ENCODE measurements at regions not wholly inside any gene's neighbourhood (a gene's known extent, or its start where the extent isn't known, plus 50 kb on each side); places are given as distances from the start of the nearest gene placed in this dataset.

GRCh38 chr3:127033171-127033570 lies 50.3 kb downstream of the PLXNA1 start:
- no peak for TF ChIP-seq CTCF (IDR thresholded peaks at IDR 0.05; ENCODE audit: borderline replicate concordance)
- Histone ChIP-seq H3K27ac (replicated peaks) (no peak overlapping the region), H3K4me1 (no peaks in the 10 kb centered on the region), H3K27me3 (ENCODE audit: low read depth) (no peaks in the 10 kb centered on the region), H3K9me3 (replicated peaks) (no peaks in the 10 kb centered on the region), H3K4me3 (no peak overlapping the region), H3K36me3 (peaks cover 47% of the 10 kb centered on the region)
- intact Hi-C loops (cut with micrococcal nuclease): no loop called here
- DNase-seq: no peak

GRCh38 chr3:127033786-127034185 lies 50.9 kb downstream of the PLXNA1 start:
- no peak for DNase-seq
- Histone ChIP-seq H3K27me3 (ENCODE audit: low read depth) (no peaks in the 10 kb centered on the region), H3K9me3 (replicated peaks) (no peaks in the 10 kb centered on the region), H3K4me3 (no peak overlapping the region), H3K36me3 (peaks cover 43% of the 10 kb centered on the region), H3K4me1 (no peaks in the 10 kb centered on the region), H3K27ac (replicated peaks) (no peak overlapping the region)
- TF ChIP-seq CTCF (IDR thresholded peaks at IDR 0.05; ENCODE audit: borderline replicate concordance): no peak
- intact Hi-C loops (cut with micrococcal nuclease): no loop called here

GRCh38 chr3:127034195-127034989 lies 51.5 kb downstream of the PLXNA1 start:
- Histone ChIP-seq H3K9me3 (replicated peaks) (no peaks in the 10 kb centered on the region), H3K4me3 (no peak overlapping the region), H3K36me3 (peaks cover 37% of the 10 kb centered on the region), H3K4me1 (no peaks in the 10 kb centered on the region), H3K27me3 (ENCODE audit: low read depth) (no peaks in the 10 kb centered on the region), H3K27ac (replicated peaks) (no peak overlapping the region)
- no peak for TF ChIP-seq CTCF (IDR thresholded peaks at IDR 0.05; ENCODE audit: borderline replicate concordance)
- intact Hi-C loops (cut with micrococcal nuclease): no loop called here
- DNase-seq: no peak

- no peaks in the 10 kb centered on the region for H3K27me3 ChIP-seq (ENCODE audit: low read depth)
- no peaks in the 10 kb centered on the region for H3K4me1 ChIP-seq
- no peak for TF ChIP-seq CTCF (IDR thresholded peaks at IDR 0.05; ENCODE audit: borderline replicate concordance)
- no peak overlapping the region for H3K27ac ChIP-seq (replicated peaks)
- DNase-seq: peak; percentile 7
- H3K9me3 ChIP-seq (replicated peaks): no peaks in the 10 kb centered on the region
- intact Hi-C loops (cut with micrococcal nuclease): no loop called here
- H3K4me3 ChIP-seq: no peak overlapping the region
- peaks cover 29% of the 10 kb centered on the region for H3K36me3 ChIP-seq
Measured at GRCh38 chr3:127034990-127035652, 52.2 kb downstream of the PLXNA1 start.

- intact Hi-C loops (cut with micrococcal nuclease): no loop called here
- Histone ChIP-seq H3K4me3 (no peak overlapping the region), H3K4me1 (no peaks in the 10 kb centered on the region), H3K27me3 (ENCODE audit: low read depth) (no peaks in the 10 kb centered on the region), H3K9me3 (replicated peaks) (no peaks in the 10 kb centered on the region), H3K27ac (replicated peaks) (no peak overlapping the region), H3K36me3 (peaks cover 24% of the 10 kb centered on the region)
- peak; percentile 24 for DNase-seq
- TF ChIP-seq CTCF (IDR thresholded peaks at IDR 0.05; ENCODE audit: borderline replicate concordance): no peak
Measured at GRCh38 chr3:127035677-127036076, 52.8 kb downstream of the PLXNA1 start.
